ENCODE measurements at regions not wholly inside any gene's neighbourhood (a gene's known extent, or its start where the extent isn't known, plus 50 kb on each side); places are given as distances from the start of the nearest gene placed in this dataset.

GRCh38 chr6:88287696-88288095, 121.5 kb upstream of the CNR1 start:
- POLR2A ChIA-PET: interaction anchor here (0.6 kb wide), 1 partner anchor 257 kb away, joined by 3 read pairs; no protein-coding TSS in a partner anchor
- Histone ChIP-seq H4K20me1 (ENCODE audit: control insufficient read depth, insufficient read depth) (no peaks in the 10 kb centered on the region), H3K79me2 (ENCODE audit: control insufficient read depth, insufficient read depth, low read length) (no peaks in the 10 kb centered on the region), H2AFZ (ENCODE audit: control insufficient read depth, low read depth, low read length) (no peak overlapping the region), H3K27me3 (replicated peaks in 1 of 2; ENCODE audit: control insufficient read depth in 2 of 2, insufficient read depth in 2 of 2, low read length in 1 of 2) (no peaks in the 10 kb centered on the region), H3K4me2 (ENCODE audit: control insufficient read depth, insufficient read depth) (no peak overlapping the region), H3K36me3 (ENCODE audit: control insufficient read depth in 2 of 2, insufficient read depth in 2 of 2, low read length in 1 of 2) (no peaks in the 10 kb centered on the region), H3K4me1 (ENCODE audit: control insufficient read depth, insufficient read depth, low read length) (no peaks in the 10 kb centered on the region), H3K4me3 (no peak overlapping the region), H3K9ac (ENCODE audit: control insufficient read depth, insufficient read depth, low read length) (no peak overlapping the region), H3K9me3 (replicated peaks; ENCODE audit: control insufficient read depth, insufficient read depth, low read length) (peaks cover 8% of the 10 kb centered on the region), H3K27ac (ENCODE audit: control insufficient read depth, insufficient read depth) (no peak overlapping the region)
- SMC1A ChIA-PET (ENCODE audit: uncharacterized antibody, unreplicated experiment): interaction anchor here (0.9 to 1.1 kb wide), 2 partner anchors 10 to 39 kb away, joined by 3 read pairs; no protein-coding TSS in a partner anchor
- in situ Hi-C loops (cut with MboI) (no loop called here), intact Hi-C loops (cut with micrococcal nuclease; ENCODE audit: unreplicated experiment) (no loop called here)
- no peak for TF ChIP-seq MTA3 (IDR thresholded peaks at IDR 0.05; ENCODE audit: borderline replicate concordance, low read length)
- no peak for TF ChIP-seq PKNOX1 (IDR thresholded peaks at IDR 0.05)
- no peak for TF ChIP-seq CBX5 (IDR thresholded peaks at IDR 0.05; ENCODE audit: low read depth)
- TF ChIP-seq SRF (IDR thresholded peaks at IDR 0.05; ENCODE audit: low read depth in 2 of 2, low read length in 2 of 2): no peak
- CTCF ChIA-PET: interaction anchor here (0.6 to 1.6 kb wide), 2 partner anchors 24 to 505 kb away, joined by 3 to 4 read pairs; no protein-coding TSS in a partner anchor
- RAD21 ChIA-PET (ENCODE audit: unreplicated experiment): no interaction called here
- ATAC-seq: no peak
- no TSS peak for BruUV-seq (replicated peaks)
- FAIRE-seq: no peak
- no peak for DNase-seq (ENCODE audit: low read depth, low spot score)

- in situ Hi-C loops (cut with MboI): no loop called here
- ATAC-seq (no peak), DNase-seq (ENCODE audit: low read depth, low spot score) (no peak), FAIRE-seq (no peak)
- no peaks in the 10 kb centered on the region for H3K4me1 ChIP-seq (ENCODE audit: control insufficient read depth, insufficient read depth, low read length)
- no peaks in the 10 kb centered on the region for H3K27me3 ChIP-seq (replicated peaks in 1 of 2; ENCODE audit: control insufficient read depth in 2 of 2, insufficient read depth in 2 of 2, low read length in 1 of 2)
- H4K20me1 ChIP-seq (ENCODE audit: control insufficient read depth, insufficient read depth): no peaks in the 10 kb centered on the region
- no TSS peak for BruUV-seq (replicated peaks)
- H3K4me3 ChIP-seq: no peak overlapping the region
- SMC1A ChIA-PET (ENCODE audit: uncharacterized antibody, unreplicated experiment): no interaction called here
- CTCF ChIA-PET: no interaction called here
- POLR2A ChIA-PET: no interaction called here
- no peaks in the 10 kb centered on the region for H3K9me3 ChIP-seq (replicated peaks; ENCODE audit: control insufficient read depth, insufficient read depth, low read length)
- RAD21 ChIA-PET (ENCODE audit: unreplicated experiment): no interaction called here
- H3K9ac ChIP-seq (ENCODE audit: control insufficient read depth, insufficient read depth, low read length): no peak overlapping the region
- H3K79me2 ChIP-seq (ENCODE audit: control insufficient read depth, insufficient read depth, low read length): no peaks in the 10 kb centered on the region
- 59% methylated on average over 14 of the region's 14 CpGs for WGBS (ENCODE audit: insufficient coverage, insufficient replicate concordance, low lambda C conversion rate, missing lambda C conversion rate)
- no peak overlapping the region for H2AFZ ChIP-seq (ENCODE audit: control insufficient read depth, low read depth, low read length)
- intact Hi-C loops (cut with micrococcal nuclease; ENCODE audit: unreplicated experiment): no loop called here
- H3K27ac ChIP-seq (ENCODE audit: control insufficient read depth, insufficient read depth): no peak overlapping the region
- H3K36me3 ChIP-seq (ENCODE audit: control insufficient read depth in 2 of 2, insufficient read depth in 2 of 2, low read length in 1 of 2): no peaks in the 10 kb centered on the region
- H3K4me2 ChIP-seq (ENCODE audit: control insufficient read depth, insufficient read depth): no peak overlapping the region
- TF ChIP-seq ATF2 (IDR thresholded peaks at IDR 0.05; ENCODE audit: low read length): no peak
- no peak for TF ChIP-seq FOXM1 (IDR thresholded peaks at IDR 0.05; ENCODE audit: low read depth, low read length)
- TF ChIP-seq HDAC6 (IDR thresholded peaks at IDR 0.05; ENCODE audit: unreplicated experiment): no peak
- no peak for TF ChIP-seq BACH1 (IDR thresholded peaks at IDR 0.05; ENCODE audit: borderline replicate concordance)
Observed at GRCh38 chr6:88276331-88276730, 110.2 kb upstream of the CNR1 start.
